T-cell (primary cell): ENCODE measurements at regions not wholly inside any gene's neighbourhood (a gene's known extent, or its start where the extent isn't known, plus 50 kb on each side); places are given as distances from the start of the nearest gene placed in this dataset.
"Not testable (repeated sequence)": the region's sequence is repeated elsewhere in the genome, so short reads cannot be mapped to it uniquely, and the experiment has no call there.

Experiments
- ATAC-seq, 4 experiments: fragments of 200-7000 bp in 3 of 4; fragments of 150-1000 bp in 1 of 4; cut with Tn5 transposase; replicated peaks in 1 of 4; 1 replicate in 3 of 4; 2 replicates in 1 of 4; pipeline ENCODE4 v1.10.0; 2021; ENCODE audit warnings: moderate library complexity in 3 of 4, mild to moderate bottlenecking in 2 of 4, moderate number of reproducible peaks in 1 of 4
- CTCF ChIA-PET, 2 donors: fragments of 300-600 bp; sonication (Branson Sonifier 250); formaldehyde crosslinking; loops; one replicate each; lab custom pipeline; 2022; ENCODE audit warnings: antibody characterized with exemption in 2 of 2; lab: Charles Lee
- POLR2A ChIA-PET, 2 donors: fragments of 300-600 bp; sonication (Branson Sonifier 250); formaldehyde crosslinking; loops; one replicate each; lab custom pipeline; 2022; ENCODE audit warnings: antibody characterized with exemption in 2 of 2; lab: Charles Lee
- DNase-seq, 35 experiments: peaks; one replicate each; pipeline versions ENCODE4 v3.0.0 to v3.0.0-alpha.2; 2013 to 2023
- H3K27ac ChIP-seq: one replicate; pipeline ENCODE4 v1.5.1; 2013; ENCODE audit warnings: low read length
- H3K27me3 ChIP-seq, 2 experiments: replicated peaks in 1 of 2; 1 replicate in 1 of 2; 2 replicates in 1 of 2; pipeline versions ENCODE4 v1.6.1 to v1.7.0; 2013; ENCODE audit warnings: low read length in 1 of 2, mixed read lengths in 1 of 2; ENCODE audit not compliant: control insufficient read depth in 2 of 2, insufficient read depth in 2 of 2; ENCODE audit errors: extremely low read depth in 1 of 2
- H3K36me3 ChIP-seq, 2 donors: 1 replicate in 1 of 2; 2 replicates in 1 of 2; pipeline versions ENCODE4 v1.6.1 to v1.7.0; 2013; ENCODE audit warnings: low read length in 1 of 2; ENCODE audit not compliant: control insufficient read depth in 2 of 2, insufficient read depth in 1 of 2; ENCODE audit errors: extremely low read depth in 1 of 2
- H3K4me1 ChIP-seq, 2 experiments: 1 replicate in 1 of 2; 2 replicates in 1 of 2; pipeline versions ENCODE4 v1.6.1 to v1.7.0; 2013; ENCODE audit warnings: low read length in 2 of 2, mixed read lengths in 1 of 2; ENCODE audit not compliant: insufficient read depth in 2 of 2, control insufficient read depth in 1 of 2; ENCODE audit errors: extremely low read depth in 1 of 2
- H3K4me3 ChIP-seq, 2 donors: 1 replicate in 1 of 2; 2 replicates in 1 of 2; pipeline versions ENCODE4 v1.5.1 to v1.7.0; 2013; ENCODE audit warnings: mild to moderate bottlenecking in 2 of 2, low read length in 1 of 2, moderate library complexity in 1 of 2; ENCODE audit not compliant: control insufficient read depth in 1 of 2; ENCODE audit errors: extremely low read depth in 1 of 2
- H3K9me3 ChIP-seq: 2 replicates; pipeline ENCODE4 v1.7.0; 2013
- H3K27ac Mint-ChIP-seq, 2 donors: one replicate each; pipeline ENCODE4 v1.8.0; 2020 to 2021; ENCODE audit warnings: mild to moderate bottlenecking in 2 of 2, mixed read lengths in 2 of 2
- H3K27me3 Mint-ChIP-seq, 2 donors: one replicate each; pipeline ENCODE4 v1.8.0; 2021 to 2022; ENCODE audit warnings: mixed read lengths in 2 of 2
- H3K36me3 Mint-ChIP-seq: one replicate; pipeline ENCODE4 v1.8.0; 2021; ENCODE audit warnings: mixed read lengths
- H3K4me1 Mint-ChIP-seq, 3 donors: one replicate each; pipeline ENCODE4 v1.8.0; 2020 to 2022; ENCODE audit warnings: mixed read lengths in 3 of 3, mild to moderate bottlenecking in 1 of 3
- H3K4me3 Mint-ChIP-seq, 3 donors: one replicate each; pipeline ENCODE4 v1.8.0; 2020 to 2022; ENCODE audit warnings: mild to moderate bottlenecking in 3 of 3, mixed read lengths in 3 of 3, moderate library complexity in 3 of 3
- H3K9me3 Mint-ChIP-seq, 3 donors: one replicate each; pipeline ENCODE4 v1.8.0; 2020 to 2022; ENCODE audit warnings: mixed read lengths in 3 of 3
- WGBS: methylation state at CpG from one replicate; pipeline ENCODE4 v1.1.5; 2013; ENCODE audit warnings: missing lambda C conversion rate; ENCODE audit not compliant: insufficient coverage; 5-methylcytosine and 5-hydroxymethylcytosine counted together

- ChIA-PET POLR2A (no interaction called here), CTCF (no interaction called here)
- H3K36me3 Mint-ChIP-seq, result no peaks in the 10 kb centered on the region
- ATAC-seq, result no peak
- no peak overlapping the region for H3K4me3 Mint-ChIP-seq
- H3K9me3 ChIP-seq, result no peaks in the 10 kb centered on the region
- no peak overlapping the region for H3K27ac ChIP-seq
- no peak overlapping the region for H3K4me3 ChIP-seq
- H3K27me3 Mint-ChIP-seq, result no peaks in the 10 kb centered on the region
- H3K27ac Mint-ChIP-seq, result no peak overlapping the region
- H3K36me3 ChIP-seq, result no peaks in the 10 kb centered on the region
- WGBS, result no CpG with 5 or more reads among the region's 2 CpGs
- H3K9me3 Mint-ChIP-seq, result peaks cover 0 to 12% (median under 1%) of the 10 kb centered on the region in 3 donors
- DNase-seq, result no peak
- H3K4me1 Mint-ChIP-seq, result no peaks in the 10 kb centered on the region
- H3K27me3 ChIP-seq, result no peaks in the 10 kb centered on the region
- H3K4me1 ChIP-seq, result no peaks in the 10 kb centered on the region
Observed at GRCh38 chr3:81086348-81086747, 675.1 kb downstream of the GBE1 start.

- CTCF ChIA-PET, result no interaction called here
- no peak overlapping the region for H3K4me3 Mint-ChIP-seq
- H3K36me3 ChIP-seq, result no peaks in the 10 kb centered on the region
Observed at GRCh38 chr3:81080608-81081007, 680.8 kb downstream of the GBE1 start.

GRCh38 chr3:81072591-81072990 is 688.9 kb downstream of the GBE1 start:
- Histone ChIP-seq H3K9me3 (no peaks in the 10 kb centered on the region), H3K4me3 (no peak overlapping the region), H3K27ac (no peak overlapping the region), H3K36me3 (no peaks in the 10 kb centered on the region), H3K27me3 (no peaks in the 10 kb centered on the region), H3K4me1 (no peaks in the 10 kb centered on the region)
- no peak overlapping the region for H3K27ac Mint-ChIP-seq
- POLR2A ChIA-PET, result no interaction called here
- H3K4me1 Mint-ChIP-seq, result no peaks in the 10 kb centered on the region
- ATAC-seq, result no peak
- H3K36me3 Mint-ChIP-seq, result no peaks in the 10 kb centered on the region
- H3K9me3 Mint-ChIP-seq, result peaks cover 8 to 27% (median 14%) of the 10 kb centered on the region in 3 donors
- DNase-seq, result no peak
- H3K4me3 Mint-ChIP-seq, result no peak overlapping the region
- WGBS, result 90% methylated on average over 1 of the region's 4 CpGs
- CTCF ChIA-PET, result no interaction called here
- no peaks in the 10 kb centered on the region for H3K27me3 Mint-ChIP-seq

More at GRCh38 chr3:81080608-81081007, 680.8 kb downstream of the GBE1 start:
- ATAC-seq (no peak), DNase-seq (no peak)
- no peak overlapping the region for H3K4me3 ChIP-seq
- no peaks in the 10 kb centered on the region for H3K4me1 ChIP-seq
- no peak overlapping the region for H3K27ac ChIP-seq
- Mint-ChIP-seq H3K27ac (no peak overlapping the region), H3K36me3 (no peaks in the 10 kb centered on the region), H3K9me3 (peaks cover 8 to 13% (median 8%) of the 10 kb centered on the region in 3 donors), H3K4me1 (no peaks in the 10 kb centered on the region), H3K27me3 (no peaks in the 10 kb centered on the region)
- no peaks in the 10 kb centered on the region for H3K9me3 ChIP-seq
- H3K27me3 ChIP-seq, result no peaks in the 10 kb centered on the region
- 86% methylated on average over 2 of the region's 5 CpGs for WGBS
- POLR2A ChIA-PET, result no interaction called here

GRCh38 chr3:81068546-81068945 is 692.9 kb downstream of the GBE1 start:
- ATAC-seq (no peak), DNase-seq (no peak)
- Mint-ChIP-seq H3K9me3 (peaks cover 15 to 28% (median 25%) of the 10 kb centered on the region in 3 donors), H3K4me1 (no peaks in the 10 kb centered on the region), H3K36me3 (no peaks in the 10 kb centered on the region), H3K27ac (no peak overlapping the region), H3K27me3 (no peaks in the 10 kb centered on the region), H3K4me3 (no peak overlapping the region)
- ChIA-PET CTCF (no interaction called here), POLR2A (no interaction called here)
- Histone ChIP-seq H3K27ac (no peak overlapping the region), H3K36me3 (no peaks in the 10 kb centered on the region), H3K27me3 (no peaks in the 10 kb centered on the region), H3K9me3 (no peaks in the 10 kb centered on the region), H3K4me3 (no peak overlapping the region), H3K4me1 (no peaks in the 10 kb centered on the region)
- WGBS, result no CpG with 5 or more reads among the region's 1 CpG

- CTCF ChIA-PET, result no interaction called here
- Mint-ChIP-seq H3K4me3 (no peak overlapping the region), H3K9me3 (peaks cover 6 to 30% (median 13%) of the 10 kb centered on the region in 3 donors), H3K4me1 (no peaks in the 10 kb centered on the region), H3K36me3 (no peaks in the 10 kb centered on the region), H3K27ac (no peak overlapping the region), H3K27me3 (no peaks in the 10 kb centered on the region)
- Histone ChIP-seq H3K36me3 (no peaks in the 10 kb centered on the region), H3K27ac (no peak overlapping the region), H3K4me1 (no peaks in the 10 kb centered on the region), H3K27me3 (no peaks in the 10 kb centered on the region), H3K4me3 (no peak overlapping the region), H3K9me3 (no peaks in the 10 kb centered on the region)
- POLR2A ChIA-PET, result interaction anchor here in 1 of 2 donors (0.7 kb wide), 1 partner anchor 40 kb away, joined by 3 read pairs; no protein-coding TSS in a partner anchor
- ATAC-seq (no peak), DNase-seq (no peak)
Observed at GRCh38 chr3:81063896-81064295, 697.5 kb downstream of the GBE1 start.

GRCh38 chr3:81051133-81051532 is 710.3 kb downstream of the GBE1 start:
- not testable (repeated sequence) for H3K4me1 Mint-ChIP-seq

GRCh38 chr3:81048058-81048665 is 713.3 kb downstream of the GBE1 start:
- Mint-ChIP-seq H3K4me3 (no peak overlapping the region), H3K27ac (no peak overlapping the region), H3K36me3 (no peaks in the 10 kb centered on the region), H3K4me1 (no peaks in the 10 kb centered on the region), H3K27me3 (no peaks in the 10 kb centered on the region), H3K9me3 (peaks cover 0 to 10% (median 5%) of the 10 kb centered on the region in 3 donors)
- no peak for ATAC-seq
- Histone ChIP-seq H3K4me1 (no peaks in the 10 kb centered on the region), H3K27ac (no peak overlapping the region), H3K4me3 (no peak overlapping the region), H3K36me3 (no peaks in the 10 kb centered on the region), H3K9me3 (no peaks in the 10 kb centered on the region), H3K27me3 (no peaks in the 10 kb centered on the region)
- WGBS, result no CpG with 5 or more reads among the region's 3 CpGs
- ChIA-PET POLR2A (no interaction called here), CTCF (no interaction called here)
- DNase-seq, result no peak

More at GRCh38 chr3:81051133-81051532, 710.3 kb downstream of the GBE1 start:
- H3K36me3 ChIP-seq, H3K27ac ChIP-seq, H3K36me3 Mint-ChIP-seq, ATAC-seq, CTCF ChIA-PET, H3K27me3 ChIP-seq, H3K9me3 ChIP-seq, H3K4me3 ChIP-seq, POLR2A ChIA-PET, H3K9me3 Mint-ChIP-seq, DNase-seq, H3K27me3 Mint-ChIP-seq, H3K4me1 ChIP-seq, H3K27ac Mint-ChIP-seq, H3K4me3 Mint-ChIP-seq: not testable (repeated sequence)
- no CpG with 5 or more reads among the region's 2 CpGs for WGBS
